DOHH2 (cell line): ENCODE measurements at regions not wholly inside any gene's neighbourhood (a gene's known extent, or its start where the extent isn't known, plus 50 kb on each side); places are given as distances from the start of the nearest gene placed in this dataset.

Experiments used
- H3F3A ChIP-seq: fragments of 200-600 bp; sonication (generic), shearing (Covaris generic); 2 replicates; pipeline ENCODE4 v1.6.0; 2016; ENCODE audit warnings: antibody characterized with exemption, mild to moderate bottlenecking; ENCODE audit not compliant: control insufficient read depth, insufficient read depth
- H3K27ac ChIP-seq: fragments of 200-600 bp; sonication (generic); 2 replicates; pipeline ENCODE4 v1.5.1; 2014; ENCODE audit warnings: low read depth, mild to moderate bottlenecking, low read length, moderate library complexity
- H3K27me3 ChIP-seq: fragments of 200-600 bp; sonication (generic); 2 replicates; pipeline ENCODE4 v1.6.1; 2014; ENCODE audit warnings: mild to moderate bottlenecking, low read length, mixed read lengths; ENCODE audit not compliant: control insufficient read depth
- H3K36me3 ChIP-seq: fragments of 200-600 bp; sonication (generic); 2 replicates; pipeline ENCODE4 v1.6.1; 2014; ENCODE audit warnings: mild to moderate bottlenecking, low read length, moderate library complexity, mixed read lengths; ENCODE audit not compliant: control insufficient read depth
- H3K4me1 ChIP-seq: fragments of 200-600 bp; sonication (generic); 2 replicates; pipeline ENCODE4 v1.6.1; 2014; ENCODE audit warnings: mild to moderate bottlenecking, low read length, mixed read lengths; ENCODE audit not compliant: control insufficient read depth
- H3K4me2 ChIP-seq: fragments of 200-600 bp; sonication (generic); 2 replicates; pipeline ENCODE4 v1.6.0; 2014; ENCODE audit warnings: mild to moderate bottlenecking, low read length, moderate library complexity
- H3K4me3 ChIP-seq: fragments of 200-600 bp; sonication (generic); 2 replicates; pipeline ENCODE4 v1.5.1; 2014; ENCODE audit warnings: mild to moderate bottlenecking, low read length, mixed read lengths
- H3K79me2 ChIP-seq: fragments of 200-600 bp; sonication (generic); 2 replicates; pipeline ENCODE4 v1.6.1; 2014; ENCODE audit warnings: mild to moderate bottlenecking, low read length, mixed read lengths; ENCODE audit not compliant: control insufficient read depth
- H3K9me2 ChIP-seq: fragments of 200-600 bp; sonication (generic); replicated peaks from 2 replicates; pipeline ENCODE4 v1.6.1; 2014; ENCODE audit warnings: mild to moderate bottlenecking, low read length, mixed read lengths; ENCODE audit not compliant: control insufficient read depth
- H3K9me3 ChIP-seq: fragments of 200-600 bp; sonication (generic); 2 replicates; pipeline ENCODE4 v1.6.1; 2014; ENCODE audit warnings: antibody characterized with exemption, low read length, mixed read lengths; ENCODE audit not compliant: control insufficient read depth, insufficient read depth
- H4K20me1 ChIP-seq: fragments of 200-600 bp; sonication (generic); 2 replicates; pipeline ENCODE4 v1.6.0; 2014; ENCODE audit warnings: low read depth, mild to moderate bottlenecking, antibody characterized with exemption, low read length, moderate library complexity; ENCODE audit not compliant: control insufficient read depth, insufficient read depth
- CTCF ChIP-seq: fragments of 200-600 bp; sonication (generic); IDR thresholded peaks from one replicate; pipeline ENCODE4 v1.5.1; 2014; ENCODE audit warnings: antibody characterized with exemption, mild to moderate bottlenecking, low read depth, low read length; ENCODE audit not compliant: poor library complexity, severe bottlenecking
- EZH2phosphoT487 ChIP-seq: fragments of 200-600 bp; sonication (generic); IDR thresholded peaks from 2 replicates; pipeline ENCODE4 v1.6.1; 2017; ENCODE audit warnings: borderline replicate concordance, mild to moderate bottlenecking, antibody characterized with exemption, low read length, moderate library complexity, mixed read lengths

- Histone ChIP-seq H3F3A (no peaks in the 10 kb centered on the region), H3K4me3 (no peak overlapping the region), H3K9me3 (no peaks in the 10 kb centered on the region), H3K9me2 (no peaks in the 10 kb centered on the region), H3K27me3 (no peaks in the 10 kb centered on the region), H3K4me2 (no peak overlapping the region), H3K27ac (no peak overlapping the region), H3K79me2 (no peaks in the 10 kb centered on the region), H3K4me1 (no peaks in the 10 kb centered on the region), H4K20me1 (no peaks in the 10 kb centered on the region), H3K36me3 (no peaks in the 10 kb centered on the region)
- no peak for TF ChIP-seq EZH2phosphoT487
- TF ChIP-seq CTCF: no peak
Observed at GRCh38 chr7:46034056-46034768, 113.1 kb upstream of the IGFBP3 start.

- TF ChIP-seq CTCF: no peak
- TF ChIP-seq EZH2phosphoT487: no peak
Observed at GRCh38 chr7:46033592-46033991, 112.5 kb upstream of the IGFBP3 start.

GRCh38 chr7:46032942-46033341, 111.9 kb upstream of the IGFBP3 start:
- Histone ChIP-seq H3K9me3 (no peaks in the 10 kb centered on the region), H3K27me3 (no peaks in the 10 kb centered on the region), H3K4me3 (no peak overlapping the region), H3K9me2 (no peaks in the 10 kb centered on the region), H3F3A (no peaks in the 10 kb centered on the region), H3K27ac (no peak overlapping the region), H3K4me2 (no peak overlapping the region), H3K79me2 (no peaks in the 10 kb centered on the region), H4K20me1 (no peaks in the 10 kb centered on the region), H3K4me1 (no peaks in the 10 kb centered on the region), H3K36me3 (no peaks in the 10 kb centered on the region)
- TF ChIP-seq EZH2phosphoT487: no peak
- TF ChIP-seq CTCF: no peak

More at GRCh38 chr7:46033592-46033991, 112.5 kb upstream of the IGFBP3 start:
- Histone ChIP-seq H3K79me2 (no peaks in the 10 kb centered on the region), H3K4me1 (no peaks in the 10 kb centered on the region), H3K27ac (no peak overlapping the region), H3K36me3 (no peaks in the 10 kb centered on the region), H3K4me2 (no peak overlapping the region), H4K20me1 (no peaks in the 10 kb centered on the region), H3K9me3 (no peaks in the 10 kb centered on the region), H3K27me3 (no peaks in the 10 kb centered on the region), H3K4me3 (no peak overlapping the region), H3K9me2 (no peaks in the 10 kb centered on the region), H3F3A (no peaks in the 10 kb centered on the region)
